ENCODE measurements at regions not wholly inside any gene's neighbourhood (a gene's known extent, or its start where the extent isn't known, plus 50 kb on each side); places are given as distances from the start of the nearest gene placed in this dataset.

GRCh38 chr11:24253237-24253760, 243.6 kb upstream of the LUZP2 start:
- TF ChIP-seq CTCF (conservative IDR thresholded peaks at IDR 0.05) (no peak), ZFX (IDR thresholded peaks at IDR 0.05) (no peak)

All from C4-2B (cell line).